Naive thymus-derived CD8-positive, alpha-beta T cell (primary cell): ENCODE measurements at regions not wholly inside any gene's neighbourhood (a gene's known extent, or its start where the extent isn't known, plus 50 kb on each side); places are given as distances from the start of the nearest gene placed in this dataset.
"Not testable (repeated sequence)": the region's sequence is repeated elsewhere in the genome, so short reads cannot be mapped to it uniquely, and the experiment has no call there.

Source experiments
- ATAC-seq, 2 donors: fragments of 150-1000 bp; cut with Tn5 transposase in 1 of 2; sonication (Bioruptor Pico), chemical (Tn5 transposase) in 1 of 2; 1 replicate in 1 of 2; 2 replicates in 1 of 2; pipeline ENCODE4 v1.10.0; 2021; ENCODE audit warnings: mild to moderate bottlenecking in 2 of 2, moderate library complexity in 2 of 2
- POLR2A ChIA-PET: fragments of 350-600 bp; sonication (Branson Sonifier 250); formaldehyde crosslinking; loops from one replicate; lab custom pipeline; 2021; ENCODE audit warnings: antibody characterized with exemption; lab: Charles Lee
- DNase-seq, 10 donors: peaks; one replicate each; pipeline versions ENCODE4 v3.0.0 to v3.0.0-alpha.2; 2020 to 2022
- H3K27ac Mint-ChIP-seq, 10 donors: one replicate each; pipeline ENCODE4 v1.8.0; 2020 to 2022; ENCODE audit warnings: mild to moderate bottlenecking in 10 of 10, mixed read lengths in 10 of 10, moderate library complexity in 4 of 10, inconsistent platforms in 1 of 10
- H3K27me3 Mint-ChIP-seq, 5 donors: one replicate each; pipeline ENCODE4 v1.8.0; 2021 to 2022; ENCODE audit warnings: mixed read lengths in 5 of 5
- H3K36me3 Mint-ChIP-seq, 3 donors: one replicate each; pipeline ENCODE4 v1.8.0; 2020 to 2022; ENCODE audit warnings: mixed read lengths in 3 of 3, mild to moderate bottlenecking in 2 of 3, inconsistent platforms in 1 of 3
- H3K4me1 Mint-ChIP-seq, 4 donors: one replicate each; pipeline ENCODE4 v1.8.0; 2021 to 2022; ENCODE audit warnings: mixed read lengths in 4 of 4
- H3K4me3 Mint-ChIP-seq, 10 donors: one replicate each; pipeline ENCODE4 v1.8.0; 2020 to 2022; ENCODE audit warnings: mild to moderate bottlenecking in 10 of 10, mixed read lengths in 10 of 10, moderate library complexity in 6 of 10, inconsistent platforms in 1 of 10
- H3K9me3 Mint-ChIP-seq, 9 donors: one replicate each; pipeline ENCODE4 v1.8.0; 2020 to 2022; ENCODE audit warnings: mixed read lengths in 9 of 9, mild to moderate bottlenecking in 3 of 9, inconsistent platforms in 1 of 9, moderate library complexity in 1 of 9

DNA sequence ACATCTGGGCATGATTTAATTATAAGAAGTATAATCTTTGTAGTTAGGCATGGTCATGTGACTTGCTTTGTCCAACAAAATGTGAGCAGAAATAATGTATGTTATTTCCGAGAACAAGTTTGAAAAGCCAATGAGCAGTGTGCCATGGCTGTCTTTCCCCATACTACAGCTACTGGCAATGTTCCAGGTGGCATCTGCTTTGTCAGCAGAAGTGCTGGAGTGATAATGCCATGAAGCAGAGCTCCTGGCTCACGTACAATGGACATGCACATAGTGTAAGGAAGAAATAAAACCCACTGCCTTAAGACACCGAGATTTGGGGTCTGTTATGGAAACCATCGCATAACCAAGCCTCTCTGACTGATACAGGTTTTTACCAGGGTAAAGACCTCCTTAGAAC, 212.6 kb upstream of the RASGEF1B start:
- peaks cover 0 to 5% (median 0%) of the 10 kb centered on the region in 5 donors for H3K27me3 Mint-ChIP-seq
- H3K4me1 Mint-ChIP-seq = peaks cover 0 to 2% (median 0%) of the 10 kb centered on the region in 4 donors
- H3K4me3 Mint-ChIP-seq = no peak overlapping the region
- POLR2A ChIA-PET = no interaction called here
- no peaks in the 10 kb centered on the region for H3K36me3 Mint-ChIP-seq
- ATAC-seq = no peak
- no peak for DNase-seq
- no peak overlapping the region for H3K27ac Mint-ChIP-seq
- H3K9me3 Mint-ChIP-seq = no peaks in the 10 kb centered on the region

DNA sequence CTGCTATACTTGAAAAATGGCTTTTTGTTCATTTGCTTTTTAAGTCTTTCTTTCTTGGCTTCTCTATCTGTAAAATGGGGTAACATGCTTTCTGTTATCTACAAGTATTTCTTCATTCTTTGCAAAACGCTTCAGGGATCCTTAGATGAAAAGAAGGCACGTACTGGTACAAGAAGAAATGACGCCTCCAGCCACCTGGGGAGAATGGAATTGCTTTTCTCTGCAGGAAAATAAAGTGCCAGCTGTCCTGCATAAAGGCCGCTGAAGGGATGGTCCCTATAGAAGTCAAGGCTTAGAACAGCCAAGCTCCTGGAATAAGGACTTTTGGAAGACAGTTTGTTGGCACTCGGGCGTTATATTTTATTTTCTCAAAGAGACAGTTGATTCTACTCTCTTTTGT, 210.8 kb upstream of the RASGEF1B start:
- H3K27me3 Mint-ChIP-seq = peaks cover 0 to 5% (median 0%) of the 10 kb centered on the region in 5 donors
- POLR2A ChIA-PET = no interaction called here
- no peaks in the 10 kb centered on the region for H3K36me3 Mint-ChIP-seq
- peaks cover 0 to 2% (median 0%) of the 10 kb centered on the region in 4 donors for H3K4me1 Mint-ChIP-seq
- no peak overlapping the region for H3K27ac Mint-ChIP-seq
- DNase-seq (no peak), ATAC-seq (no peak)
- H3K4me3 Mint-ChIP-seq = no peak overlapping the region
- no peaks in the 10 kb centered on the region for H3K9me3 Mint-ChIP-seq

DNA sequence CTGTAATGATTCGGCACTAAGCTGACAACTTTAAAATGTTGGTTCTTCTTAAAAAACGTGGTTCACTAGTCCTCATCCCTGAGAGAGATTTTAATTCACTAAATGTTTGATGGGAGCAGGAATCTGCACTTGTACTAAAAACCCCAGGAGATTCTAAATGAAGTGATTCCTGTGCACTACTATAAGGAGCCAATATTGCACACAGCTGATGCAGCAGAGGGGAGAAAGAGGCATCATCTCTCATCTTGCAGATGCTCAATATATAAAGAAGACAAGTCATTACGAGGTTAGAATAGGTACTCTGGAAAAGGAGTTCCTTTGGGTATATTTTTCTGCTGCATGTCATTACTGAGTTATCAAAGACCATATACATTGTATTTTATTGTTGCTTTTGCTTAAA, 207.6 kb upstream of the RASGEF1B start:
- DNase-seq (no peak), ATAC-seq (no peak)
- no peaks in the 10 kb centered on the region for H3K9me3 Mint-ChIP-seq
- POLR2A ChIA-PET = no interaction called here
- H3K36me3 Mint-ChIP-seq = no peaks in the 10 kb centered on the region
- no peak overlapping the region for H3K4me3 Mint-ChIP-seq
- peaks cover 0 to 5% (median 0%) of the 10 kb centered on the region in 5 donors for H3K27me3 Mint-ChIP-seq
- no peak overlapping the region for H3K27ac Mint-ChIP-seq
- no peaks in the 10 kb centered on the region for H3K4me1 Mint-ChIP-seq

GRCh38 chr4:81678801-81679200, 207.1 kb upstream of the RASGEF1B start:
- Mint-ChIP-seq H3K4me3 (no peak overlapping the region), H3K36me3 (no peaks in the 10 kb centered on the region), H3K4me1 (no peaks in the 10 kb centered on the region), H3K27me3 (peaks cover 0 to 5% (median 0%) of the 10 kb centered on the region in 5 donors), H3K9me3 (no peaks in the 10 kb centered on the region), H3K27ac (no peak overlapping the region)
- ATAC-seq (no peak), DNase-seq (no peak)
- POLR2A ChIA-PET = no interaction called here

DNA sequence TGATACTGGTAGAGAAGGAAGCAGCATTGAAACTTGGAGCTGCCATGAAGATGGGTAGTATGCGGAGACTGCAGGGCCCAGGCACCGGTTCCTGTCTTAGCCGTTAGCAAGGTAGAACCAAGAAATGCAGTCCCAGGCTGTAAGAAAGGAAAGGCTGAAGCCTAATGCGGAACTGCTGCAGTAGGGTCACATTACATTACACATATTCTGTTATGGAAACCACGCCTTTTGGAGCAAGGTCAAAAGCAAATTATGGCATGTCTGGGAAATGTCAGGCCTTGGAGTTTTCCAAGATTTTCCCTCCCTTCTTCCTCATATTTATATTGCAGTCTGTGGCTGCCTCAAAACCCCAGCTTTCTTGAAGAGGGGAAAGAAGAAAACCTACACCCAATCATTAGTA, 204.8 kb upstream of the RASGEF1B start:
- Mint-ChIP-seq H3K4me3 (no peak overlapping the region), H3K27me3 (peaks cover 0 to 5% (median 0%) of the 10 kb centered on the region in 5 donors), H3K36me3 (no peaks in the 10 kb centered on the region), H3K4me1 (no peaks in the 10 kb centered on the region), H3K27ac (peak overlapping the region in 1 of 10 donors; percentile 76), H3K9me3 (no peaks in the 10 kb centered on the region)
- ATAC-seq (no peak), DNase-seq (no peak)
- POLR2A ChIA-PET = no interaction called here

- Mint-ChIP-seq H3K27ac (no peak overlapping the region), H3K9me3 (no peaks in the 10 kb centered on the region), H3K27me3 (peaks cover 0 to 5% (median 0%) of the 10 kb centered on the region in 5 donors), H3K4me3 (no peak overlapping the region), H3K36me3 (no peaks in the 10 kb centered on the region), H3K4me1 (no peaks in the 10 kb centered on the region)
- DNase-seq = no peak
- POLR2A ChIA-PET = no interaction called here
- no peak for ATAC-seq
Measured at GRCh38 chr4:81675791-81676393, 204.2 kb upstream of the RASGEF1B start.

- no peak for DNase-seq
- Mint-ChIP-seq H3K27ac (no peak overlapping the region), H3K4me3 (no peak overlapping the region), H3K4me1 (no peaks in the 10 kb centered on the region), H3K9me3 (no peaks in the 10 kb centered on the region), H3K36me3 (no peaks in the 10 kb centered on the region), H3K27me3 (peaks cover 0 to under 1% (median 0%) of the 10 kb centered on the region in 5 donors)
- POLR2A ChIA-PET = no interaction called here
- no peak for ATAC-seq
Measured at GRCh38 chr4:81673961-81674360, 202.3 kb upstream of the RASGEF1B start.

DNA sequence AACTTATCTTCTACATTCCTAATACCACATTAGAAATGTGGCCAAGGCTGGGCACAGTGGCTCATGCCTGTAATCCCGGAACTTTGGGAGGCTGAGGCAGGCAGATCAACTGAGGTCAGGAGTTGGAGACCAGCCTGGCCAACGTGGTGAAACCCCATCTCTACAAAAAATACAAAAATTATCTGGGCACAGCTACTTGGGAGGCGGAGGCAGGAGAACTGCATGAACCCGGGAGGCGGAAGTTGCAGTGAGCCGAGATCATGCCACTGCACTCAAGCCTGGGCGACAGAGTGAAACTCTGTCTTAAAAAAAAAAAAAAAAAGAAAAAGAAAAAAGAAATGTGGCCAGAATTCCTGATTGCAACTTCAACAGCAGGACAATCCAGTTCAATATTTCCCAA, 196.6 kb upstream of the RASGEF1B start:
- not testable (repeated sequence) for H3K9me3 Mint-ChIP-seq, ATAC-seq, H3K4me3 Mint-ChIP-seq

DNA sequence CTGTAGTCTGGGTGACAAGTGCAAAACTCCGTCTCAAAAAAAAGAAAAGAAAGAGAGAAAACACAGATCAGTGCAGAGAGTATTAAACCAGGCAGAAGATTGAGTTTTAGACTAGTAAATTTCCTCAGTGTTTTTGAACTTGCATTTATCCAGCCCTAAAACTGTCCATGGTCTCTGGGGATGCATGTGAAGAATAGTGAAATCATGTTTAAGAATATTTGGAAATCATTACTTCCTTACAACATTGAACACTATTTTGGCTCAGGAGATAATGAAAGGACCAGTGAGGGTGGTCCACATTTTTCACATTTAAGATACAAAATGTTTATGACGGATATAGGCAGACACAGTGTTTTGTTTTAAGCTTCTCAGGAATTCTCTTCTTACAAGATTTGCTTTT, 195.8 kb upstream of the RASGEF1B start:
- ATAC-seq (no peak), DNase-seq (no peak)
- Mint-ChIP-seq H3K4me1 (no peaks in the 10 kb centered on the region), H3K27ac (no peak overlapping the region), H3K9me3 (no peaks in the 10 kb centered on the region), H3K4me3 (no peak overlapping the region), H3K27me3 (peaks cover 0 to 3% (median 0%) of the 10 kb centered on the region in 5 donors), H3K36me3 (no peaks in the 10 kb centered on the region)
- POLR2A ChIA-PET = no interaction called here

More for the DNA sequence above, 196.6 kb upstream of the RASGEF1B start:
- H3K4me1 Mint-ChIP-seq, DNase-seq, POLR2A ChIA-PET, H3K27ac Mint-ChIP-seq, H3K27me3 Mint-ChIP-seq, H3K36me3 Mint-ChIP-seq: not testable (repeated sequence)

- H3K9me3 Mint-ChIP-seq = no peaks in the 10 kb centered on the region
- H3K27ac Mint-ChIP-seq = no peak overlapping the region
- no peak for ATAC-seq
- H3K36me3 Mint-ChIP-seq = no peaks in the 10 kb centered on the region
- H3K4me1 Mint-ChIP-seq = no peaks in the 10 kb centered on the region
- POLR2A ChIA-PET = no interaction called here
- H3K4me3 Mint-ChIP-seq = no peak overlapping the region
- H3K27me3 Mint-ChIP-seq = peaks cover 0 to 3% (median 0%) of the 10 kb centered on the region in 5 donors
- DNase-seq = no peak
Measured at GRCh38 chr4:81666491-81666890, 194.8 kb upstream of the RASGEF1B start.

- H3K4me1 Mint-ChIP-seq = no peaks in the 10 kb centered on the region
- ATAC-seq = no peak
- no peaks in the 10 kb centered on the region for H3K36me3 Mint-ChIP-seq
- POLR2A ChIA-PET = no interaction called here
- H3K27me3 Mint-ChIP-seq = peaks cover 0 to 3% (median 0%) of the 10 kb centered on the region in 5 donors
- no peak overlapping the region for H3K4me3 Mint-ChIP-seq
- peak overlapping the region in 1 of 10 donors; percentile 16 for H3K27ac Mint-ChIP-seq
- DNase-seq = no peak
- no peaks in the 10 kb centered on the region for H3K9me3 Mint-ChIP-seq
Measured at GRCh38 chr4:81665649-81666048, 193.9 kb upstream of the RASGEF1B start.

DNA sequence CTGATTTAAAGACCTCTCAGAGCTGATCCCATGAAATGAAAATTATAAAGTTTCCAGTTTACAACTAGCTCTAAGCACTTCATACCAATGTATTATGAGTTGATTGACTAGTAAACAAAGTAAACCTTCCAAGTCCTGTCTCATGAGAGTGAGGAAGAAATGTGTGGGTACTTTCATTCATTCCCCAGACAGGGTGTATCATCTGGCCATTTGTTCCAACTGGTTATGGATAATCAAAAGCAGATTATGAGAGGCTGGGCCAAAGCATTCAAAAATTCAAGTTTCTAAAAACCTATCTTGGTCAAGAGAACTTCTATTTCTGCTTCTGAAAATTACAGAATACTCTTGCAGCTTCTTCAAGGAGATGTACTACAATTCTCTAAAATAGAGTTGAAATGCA, 193.3 kb upstream of the RASGEF1B start:
- Mint-ChIP-seq H3K9me3 (peaks cover 0 to 2% (median 0%) of the 10 kb centered on the region in 9 donors), H3K4me3 (no peak overlapping the region), H3K27ac (no peak overlapping the region), H3K36me3 (no peaks in the 10 kb centered on the region), H3K4me1 (no peaks in the 10 kb centered on the region), H3K27me3 (peaks cover 0 to 3% (median 0%) of the 10 kb centered on the region in 5 donors)
- POLR2A ChIA-PET = no interaction called here
- ATAC-seq (no peak), DNase-seq (no peak)

GRCh38 chr4:81664079-81664478, 192.4 kb upstream of the RASGEF1B start:
- Mint-ChIP-seq H3K9me3 (peaks cover 0 to 5% (median 0%) of the 10 kb centered on the region in 9 donors), H3K36me3 (no peaks in the 10 kb centered on the region), H3K4me3 (no peak overlapping the region), H3K27ac (no peak overlapping the region), H3K4me1 (peaks cover 0 to 2% (median 0%) of the 10 kb centered on the region in 4 donors), H3K27me3 (peaks cover 0 to 3% (median 0%) of the 10 kb centered on the region in 5 donors)
- DNase-seq (no peak), ATAC-seq (no peak)
- POLR2A ChIA-PET = no interaction called here

GRCh38 chr4:81663368-81663767, 191.7 kb upstream of the RASGEF1B start:
- peaks cover 0 to 5% (median 0%) of the 10 kb centered on the region in 9 donors for H3K9me3 Mint-ChIP-seq
- H3K27ac Mint-ChIP-seq = no peak overlapping the region
- ATAC-seq (no peak), DNase-seq (no peak)
- H3K4me3 Mint-ChIP-seq = no peak overlapping the region
- peaks cover 0 to 1% (median 0%) of the 10 kb centered on the region in 5 donors for H3K27me3 Mint-ChIP-seq
- peaks cover 0 to 3% (median 2%) of the 10 kb centered on the region in 3 donors for H3K36me3 Mint-ChIP-seq
- POLR2A ChIA-PET = no interaction called here
- H3K4me1 Mint-ChIP-seq = peaks cover 0 to 2% (median 0%) of the 10 kb centered on the region in 4 donors
